ENCODE measurements at regions not wholly inside any gene's neighbourhood (a gene's known extent, or its start where the extent isn't known, plus 50 kb on each side); places are given as distances from the start of the nearest gene placed in this dataset.

- TF ChIP-seq CTCF (IDR thresholded peaks at IDR 0.05) (no peak), POLR2AphosphoS5 (IDR thresholded peaks at IDR 0.05) (no peak), POLR2A (IDR thresholded peaks at IDR 0.05; ENCODE audit: low read depth) (no peak), EP300 (IDR thresholded peaks at IDR 0.05) (no peak)
Measured at GRCh38 chr13:105365021-105365550, 1170.4 kb downstream of the EFNB2 start.

All from esophagus muscularis mucosa (tissue), 4 donors.